ENCODE measurements at regions not wholly inside any gene's neighbourhood (a gene's known extent, or its start where the extent isn't known, plus 50 kb on each side); places are given as distances from the start of the nearest gene placed in this dataset.

DNA sequence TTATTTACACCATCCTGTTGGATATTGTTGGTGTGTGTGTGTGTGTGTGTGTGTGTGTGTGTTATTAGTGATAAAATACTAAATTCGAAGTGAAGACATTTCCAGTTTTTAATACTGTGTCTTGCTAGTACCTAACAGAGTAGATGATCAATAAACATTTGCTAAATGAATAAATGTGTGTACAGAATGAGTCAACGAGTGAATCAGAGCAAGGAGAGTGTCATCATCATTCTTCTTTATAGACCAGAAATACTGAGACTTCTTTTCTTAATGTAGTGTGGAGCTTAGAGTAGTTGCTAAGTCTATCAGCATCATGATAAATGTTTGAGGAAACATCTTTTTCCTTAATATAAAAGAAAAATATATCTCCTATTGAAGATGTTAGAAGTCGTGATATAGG lies 169.7 kb upstream of the SATB2 start:
- TF ChIP-seq, protein P1, sequence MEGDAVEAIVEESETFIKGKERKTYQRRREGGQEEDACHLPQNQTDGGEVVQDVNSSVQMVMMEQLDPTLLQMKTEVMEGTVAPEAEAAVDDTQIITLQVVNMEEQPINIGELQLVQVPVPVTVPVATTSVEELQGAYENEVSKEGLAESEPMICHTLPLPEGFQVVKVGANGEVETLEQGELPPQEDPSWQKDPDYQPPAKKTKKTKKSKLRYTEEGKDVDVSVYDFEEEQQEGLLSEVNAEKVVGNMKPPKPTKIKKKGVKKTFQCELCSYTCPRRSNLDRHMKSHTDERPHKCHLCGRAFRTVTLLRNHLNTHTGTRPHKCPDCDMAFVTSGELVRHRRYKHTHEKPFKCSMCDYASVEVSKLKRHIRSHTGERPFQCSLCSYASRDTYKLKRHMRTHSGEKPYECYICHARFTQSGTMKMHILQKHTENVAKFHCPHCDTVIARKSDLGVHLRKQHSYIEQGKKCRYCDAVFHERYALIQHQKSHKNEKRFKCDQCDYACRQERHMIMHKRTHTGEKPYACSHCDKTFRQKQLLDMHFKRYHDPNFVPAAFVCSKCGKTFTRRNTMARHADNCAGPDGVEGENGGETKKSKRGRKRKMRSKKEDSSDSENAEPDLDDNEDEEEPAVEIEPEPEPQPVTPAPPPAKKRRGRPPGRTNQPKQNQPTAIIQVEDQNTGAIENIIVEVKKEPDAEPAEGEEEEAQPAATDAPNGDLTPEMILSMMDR (IDR thresholded peaks at IDR 0.05) = no peak
- TF ChIP-seq POLR2A (IDR thresholded peaks at IDR 0.05) (no peak), POLR2AphosphoS5 (IDR thresholded peaks at IDR 0.05) (no peak), EP300 (IDR thresholded peaks at IDR 0.05) (no peak)

Measured in stomach (tissue), 4 donors.